HEK293 (cell line): ENCODE measurements at regions not wholly inside any gene's neighbourhood (a gene's known extent, or its start where the extent isn't known, plus 50 kb on each side); places are given as distances from the start of the nearest gene placed in this dataset.

Experiments used
- TF ChIP-seq, protein P1 (sequence below): sonication (generic); formaldehyde crosslinking; IDR thresholded peaks from 2 replicates; pipeline ENCODE4 v1.8.1; 2022; ENCODE audit warnings: mild to moderate bottlenecking, moderate library complexity, missing genetic modification reagents
- TF ChIP-seq, protein P2 (sequence below): fragments of 450-650 bp; formaldehyde crosslinking; IDR thresholded peaks from 2 replicates; pipeline ENCODE4 v1.5.1; 2017; ENCODE audit warnings: missing biosample characterization, missing genetic modification characterization

DNA sequence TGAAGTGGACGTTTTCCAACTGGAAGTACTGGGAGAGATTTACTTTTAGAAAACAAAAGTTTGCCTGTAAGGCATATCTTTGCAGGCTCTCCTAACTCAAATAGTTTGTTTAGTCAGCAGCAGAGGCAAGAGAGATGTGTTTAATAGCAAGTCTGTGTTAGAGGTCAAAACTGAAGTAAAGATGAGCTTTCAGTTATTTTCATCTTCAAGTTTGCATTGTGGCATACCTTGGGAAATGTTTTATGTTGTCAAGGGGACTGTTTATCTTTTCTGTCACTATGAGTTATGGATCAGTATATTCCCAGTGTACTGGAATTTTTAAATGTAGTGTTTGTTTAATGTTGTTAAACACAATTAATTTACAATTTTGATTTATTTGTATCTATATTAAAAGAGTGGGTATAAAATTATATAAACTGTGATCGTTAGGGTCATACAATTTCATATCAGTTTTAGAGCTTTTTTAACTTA lies 169.7 kb upstream of the PPP1R3A start:
- TF ChIP-seq, protein P1, sequence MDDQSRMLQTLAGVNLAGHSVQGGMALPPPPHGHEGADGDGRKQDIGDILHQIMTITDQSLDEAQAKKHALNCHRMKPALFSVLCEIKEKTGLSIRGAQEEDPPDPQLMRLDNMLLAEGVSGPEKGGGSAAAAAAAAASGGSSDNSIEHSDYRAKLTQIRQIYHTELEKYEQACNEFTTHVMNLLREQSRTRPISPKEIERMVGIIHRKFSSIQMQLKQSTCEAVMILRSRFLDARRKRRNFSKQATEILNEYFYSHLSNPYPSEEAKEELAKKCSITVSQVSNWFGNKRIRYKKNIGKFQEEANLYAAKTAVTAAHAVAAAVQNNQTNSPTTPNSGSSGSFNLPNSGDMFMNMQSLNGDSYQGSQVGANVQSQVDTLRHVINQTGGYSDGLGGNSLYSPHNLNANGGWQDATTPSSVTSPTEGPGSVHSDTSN: no peak
- TF ChIP-seq, protein P2, sequence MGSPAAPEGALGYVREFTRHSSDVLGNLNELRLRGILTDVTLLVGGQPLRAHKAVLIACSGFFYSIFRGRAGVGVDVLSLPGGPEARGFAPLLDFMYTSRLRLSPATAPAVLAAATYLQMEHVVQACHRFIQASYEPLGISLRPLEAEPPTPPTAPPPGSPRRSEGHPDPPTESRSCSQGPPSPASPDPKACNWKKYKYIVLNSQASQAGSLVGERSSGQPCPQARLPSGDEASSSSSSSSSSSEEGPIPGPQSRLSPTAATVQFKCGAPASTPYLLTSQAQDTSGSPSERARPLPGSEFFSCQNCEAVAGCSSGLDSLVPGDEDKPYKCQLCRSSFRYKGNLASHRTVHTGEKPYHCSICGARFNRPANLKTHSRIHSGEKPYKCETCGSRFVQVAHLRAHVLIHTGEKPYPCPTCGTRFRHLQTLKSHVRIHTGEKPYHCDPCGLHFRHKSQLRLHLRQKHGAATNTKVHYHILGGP: no peak
